GM10248 (cell line): ENCODE measurements at regions not wholly inside any gene's neighbourhood (a gene's known extent, or its start where the extent isn't known, plus 50 kb on each side); places are given as distances from the start of the nearest gene placed in this dataset.

ENCODE experiments used
- CTCF ChIA-PET: fragments of 300-600 bp; sonication (Branson Sonifier 250); formaldehyde crosslinking; extraction: SDS; loops from one replicate; lab custom pipeline; 2021; ENCODE audit warnings: antibody characterized with exemption; lab: Yijun Ruan, JAX
- POLR2A ChIA-PET: fragments of 350-650 bp; sonication (Branson Sonifier 250); formaldehyde crosslinking; extraction: SDS; loops from one replicate; lab custom pipeline; 2020; ENCODE audit warnings: antibody characterized with exemption; lab: Yijun Ruan, JAX
- DNase-seq: peaks from one replicate; pipeline ENCODE4 v3.0.0; 2012; ENCODE audit errors: extremely low spot score
- CTCF ChIP-seq: IDR thresholded peaks from 2 replicates; pipeline ENCODE4 v1.5.1; 2012; ENCODE audit warnings: mild to moderate bottlenecking, low read depth; ENCODE audit errors: extremely low read depth, missing control alignments, control extremely low read depth

DNA sequence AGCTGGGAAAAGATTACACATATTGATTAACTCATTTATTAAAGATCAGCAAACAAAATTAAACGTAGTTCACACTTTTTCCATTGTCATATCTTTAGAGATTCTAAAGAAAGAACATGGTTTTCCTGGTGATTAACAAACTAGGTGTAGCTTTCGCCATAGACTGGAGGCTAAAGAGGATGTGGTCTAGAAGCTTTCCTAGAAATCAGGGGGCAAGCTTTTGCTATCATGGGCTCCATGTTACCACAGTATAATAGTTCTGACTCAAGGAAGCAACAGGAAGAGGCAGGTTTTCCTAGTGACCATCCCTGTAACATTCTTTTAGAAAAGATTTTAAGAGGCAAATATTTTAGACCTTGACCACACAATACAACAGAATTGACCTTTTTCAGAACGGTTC lies 232.7 kb downstream of the METTL4 start:
- POLR2A ChIA-PET: no interaction called here
- CTCF ChIA-PET: interaction anchor here (0.7 to 3.7 kb wide), 3 partner anchors 10 to 209 kb away, joined by 4 to 15 read pairs (median 4); no protein-coding TSS in a partner anchor
- no peak for DNase-seq
- TF ChIP-seq CTCF: no peak

- TF ChIP-seq CTCF: no peak
- CTCF ChIA-PET: interaction anchor here (3.7 kb wide), 1 partner anchor 202 kb away, joined by 15 read pairs; no protein-coding TSS in a partner anchor
- POLR2A ChIA-PET: no interaction called here
- DNase-seq: no peak
Measured at GRCh38 chr18:2340335-2340734, 231.0 kb downstream of the METTL4 start.

GRCh38 chr18:2348003-2348402 lies 223.3 kb downstream of the METTL4 start:
- no peak for DNase-seq
- no peak for TF ChIP-seq CTCF
- ChIA-PET CTCF (interaction anchor here (1.7 kb wide), 1 partner anchor 11 kb away, joined by 6 read pairs; no protein-coding TSS in a partner anchor), POLR2A (no interaction called here)

- no peak for DNase-seq
- ChIA-PET POLR2A (no interaction called here), CTCF (no interaction called here)
- no peak for TF ChIP-seq CTCF
Measured at GRCh38 chr18:2351126-2351850, 220.0 kb downstream of the METTL4 start.

DNA sequence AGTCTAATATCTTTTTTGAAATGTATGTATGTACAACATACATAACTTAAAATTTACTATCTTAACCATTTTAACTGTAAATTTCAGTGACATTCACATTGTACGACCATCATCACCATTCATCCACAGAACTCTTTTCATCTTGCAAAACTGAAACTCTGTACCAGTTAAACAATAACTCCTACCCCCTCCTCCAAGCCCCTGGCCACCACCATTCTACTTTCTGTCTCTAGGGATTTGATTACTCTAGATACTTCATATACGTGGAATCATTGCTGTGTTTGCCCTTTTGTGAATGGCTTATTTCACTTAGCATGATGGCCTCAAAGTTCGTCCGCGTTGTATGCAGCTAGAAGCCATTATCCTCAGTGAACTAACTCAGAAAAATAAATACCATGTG lies 217.0 kb downstream of the METTL4 start:
- ChIA-PET POLR2A (no interaction called here), CTCF (no interaction called here)
- DNase-seq: no peak
- no peak for TF ChIP-seq CTCF

DNA sequence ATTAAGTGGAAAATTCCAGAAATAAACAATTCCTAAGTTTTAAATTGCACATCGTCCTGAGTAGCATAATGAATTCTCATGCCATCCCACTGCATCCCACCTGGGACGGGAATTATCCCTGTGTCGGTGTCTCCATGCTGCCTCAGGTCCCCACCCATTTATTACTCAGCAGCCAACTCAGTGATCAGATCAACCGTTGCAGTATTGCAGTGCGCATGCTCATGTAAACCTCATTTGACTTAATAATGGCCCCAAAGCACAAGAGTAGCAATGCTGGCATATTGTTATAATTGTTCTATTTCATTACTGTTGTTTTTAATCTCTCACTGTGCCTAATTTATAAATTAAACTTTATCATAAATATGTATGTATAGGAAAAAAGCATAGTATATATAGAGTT lies 214.4 kb downstream of the METTL4 start:
- CTCF ChIA-PET: interaction anchor here (1.3 to 1.5 kb wide), 2 partner anchors 10 to 22 kb away, joined by 3 read pairs; no protein-coding TSS in a partner anchor
- no peak for TF ChIP-seq CTCF
- DNase-seq: no peak
- POLR2A ChIA-PET: no interaction called here

DNA sequence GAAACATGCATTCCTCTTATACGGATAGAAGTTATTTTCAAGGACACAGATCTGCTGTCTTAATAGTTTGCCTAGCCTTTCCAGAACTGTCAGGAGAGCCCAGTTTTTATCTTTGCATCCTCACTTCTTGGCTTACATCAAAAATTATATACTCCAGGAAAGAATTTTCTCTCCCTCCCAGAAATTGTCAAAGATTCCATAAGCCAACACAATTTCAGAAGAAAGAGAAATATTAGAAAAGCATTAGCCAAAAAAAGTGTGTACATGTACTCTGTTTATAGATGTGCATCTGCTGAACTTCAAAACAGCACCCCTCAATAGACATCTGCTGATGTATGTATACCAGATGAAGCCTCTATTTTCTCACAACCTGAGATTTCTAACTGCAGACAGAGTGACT lies 210.4 kb downstream of the METTL4 start:
- CTCF ChIA-PET: no interaction called here

More for the DNA sequence above, 210.4 kb downstream of the METTL4 start:
- TF ChIP-seq CTCF: no peak
- DNase-seq: no peak
- POLR2A ChIA-PET: no interaction called here
